NCI-H1436 (cell line): ENCODE measurements at regions not wholly inside any gene's neighbourhood (a gene's known extent, or its start where the extent isn't known, plus 50 kb on each side); places are given as distances from the start of the nearest gene placed in this dataset.
"Not testable (repeated sequence)": the region's sequence is repeated elsewhere in the genome, so short reads cannot be mapped to it uniquely, and the experiment has no call there.

Experiments used
- DNase-seq: peaks from one replicate; lab custom pipeline; 2025; lab: John Stamatoyannopoulos, UW

- DNase-seq: no peak
Observed at GRCh38 chr6:167547751-167548150, 222.9 kb downstream of the TTLL2 start.

DNA sequence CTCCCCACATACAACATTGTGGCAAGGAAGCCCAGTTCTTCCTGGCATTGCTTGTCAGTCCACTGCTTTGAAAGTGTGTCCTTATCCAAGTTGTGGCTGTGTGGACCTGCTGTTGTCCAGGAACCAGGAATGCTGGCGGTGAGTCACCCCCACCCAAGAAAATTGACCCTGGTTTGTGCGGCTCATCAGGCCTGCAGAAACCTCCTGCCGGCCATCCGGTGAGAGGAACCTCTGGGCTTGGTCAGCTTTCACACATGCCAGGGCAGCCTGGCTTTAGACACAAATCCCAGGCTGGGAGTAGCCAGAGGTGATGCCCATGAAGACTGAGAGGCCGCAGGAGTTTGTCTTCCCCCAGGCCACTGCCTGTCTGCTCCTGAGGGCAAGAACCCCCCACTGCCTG lies 223.6 kb downstream of the TTLL2 start:
- no peak for DNase-seq

DNA sequence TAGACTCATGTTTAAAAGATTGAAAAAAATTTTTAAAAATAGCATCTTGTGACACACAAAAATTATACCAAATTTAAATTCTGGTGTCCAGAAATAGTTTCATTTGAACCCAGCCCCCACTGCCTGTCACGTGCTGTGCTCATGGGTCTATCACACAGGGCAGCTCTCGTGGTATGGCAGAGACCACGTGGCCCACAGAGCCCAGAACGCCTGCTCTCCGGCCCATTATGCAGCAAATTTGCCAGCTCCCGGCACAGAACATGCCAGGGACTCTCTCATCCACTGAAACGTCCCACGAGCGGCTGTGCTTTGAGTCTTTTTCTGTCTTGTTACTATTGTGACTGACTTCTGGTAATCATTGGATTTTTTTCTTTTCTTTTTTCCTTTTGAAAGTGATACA lies 224.3 kb downstream of the TTLL2 start:
- no peak for DNase-seq

DNA sequence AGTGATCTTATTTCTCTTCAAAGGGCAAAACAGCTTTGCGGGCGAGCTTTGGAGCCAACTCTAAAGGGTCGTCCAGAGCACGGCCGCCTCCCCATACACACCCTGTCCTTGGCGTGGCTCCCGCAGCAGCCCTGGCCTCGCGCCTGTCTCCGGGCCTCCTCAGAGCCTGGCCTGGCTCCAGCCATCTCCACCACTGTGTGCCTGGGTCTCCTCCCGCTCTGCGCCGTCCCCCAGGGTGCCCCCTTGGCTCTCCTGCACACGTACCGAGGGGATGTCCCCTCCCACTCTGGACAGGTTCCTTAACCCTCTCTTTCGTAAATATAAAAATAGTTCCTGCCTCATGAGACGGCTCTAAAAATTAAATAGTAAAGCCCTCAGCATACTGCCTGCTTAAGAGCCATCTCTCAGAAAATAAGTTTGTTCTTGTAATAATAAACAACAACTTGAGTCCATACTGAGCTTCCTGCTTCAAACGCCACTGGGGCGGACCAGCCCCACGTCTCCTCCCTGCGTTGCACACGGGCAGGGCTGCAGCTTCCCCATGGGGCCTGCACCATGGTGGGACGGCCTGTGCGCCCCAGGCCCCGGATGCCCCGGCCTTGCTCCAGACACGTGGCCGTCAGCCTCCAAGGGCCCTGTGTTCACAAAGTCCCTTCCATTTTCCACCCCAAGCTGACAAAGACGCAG lies 226.2 kb downstream of the TTLL2 start:
- DNase-seq: no peak

GRCh38 chr6:167551628-167552257 lies 226.9 kb downstream of the TTLL2 start:
- DNase-seq: no peak

- no peak for DNase-seq
Observed at GRCh38 chr6:167552258-167552630, 227.4 kb downstream of the TTLL2 start.

DNA sequence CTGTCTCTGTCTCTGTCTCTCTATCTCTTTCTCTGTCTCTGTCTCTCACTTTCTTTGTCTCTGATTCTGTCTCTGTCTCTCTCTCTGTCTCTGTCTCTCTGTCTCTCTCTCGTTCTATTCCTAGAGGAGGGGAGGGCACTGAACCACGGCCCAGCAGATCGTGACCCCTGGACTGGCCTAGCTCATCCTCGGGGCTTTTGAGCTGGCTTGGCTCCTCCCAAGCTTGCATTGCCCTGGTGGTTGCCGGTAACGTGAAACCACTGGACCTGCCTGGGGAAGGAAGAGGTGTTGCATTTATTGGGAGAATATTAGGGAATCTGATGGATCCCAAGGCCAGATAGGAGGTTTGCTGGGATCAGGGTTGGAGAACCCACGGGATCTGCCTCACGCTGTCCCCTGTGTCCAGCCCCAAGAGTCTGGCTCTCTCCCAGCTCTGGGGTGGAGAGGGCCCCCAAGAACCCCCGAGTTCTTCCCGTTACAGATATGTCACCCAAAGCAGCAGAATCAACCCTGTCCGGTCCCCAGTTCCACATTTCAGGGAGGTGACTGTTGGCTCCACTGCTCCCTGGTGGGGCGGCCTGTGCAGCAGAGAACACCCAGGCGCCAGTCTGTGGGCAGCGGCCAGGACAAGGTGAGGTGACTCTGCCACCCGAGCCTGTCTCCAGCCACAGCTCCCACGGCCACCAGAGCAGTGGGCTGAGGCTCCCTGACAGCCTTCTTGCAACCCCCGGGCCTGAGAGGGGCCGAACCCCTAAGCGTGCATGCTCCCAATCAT lies 228.3 kb downstream of the TTLL2 start:
- DNase-seq: no peak

- no peak for DNase-seq
Observed at GRCh38 chr6:167553736-167554119, 228.8 kb downstream of the TTLL2 start.

DNA sequence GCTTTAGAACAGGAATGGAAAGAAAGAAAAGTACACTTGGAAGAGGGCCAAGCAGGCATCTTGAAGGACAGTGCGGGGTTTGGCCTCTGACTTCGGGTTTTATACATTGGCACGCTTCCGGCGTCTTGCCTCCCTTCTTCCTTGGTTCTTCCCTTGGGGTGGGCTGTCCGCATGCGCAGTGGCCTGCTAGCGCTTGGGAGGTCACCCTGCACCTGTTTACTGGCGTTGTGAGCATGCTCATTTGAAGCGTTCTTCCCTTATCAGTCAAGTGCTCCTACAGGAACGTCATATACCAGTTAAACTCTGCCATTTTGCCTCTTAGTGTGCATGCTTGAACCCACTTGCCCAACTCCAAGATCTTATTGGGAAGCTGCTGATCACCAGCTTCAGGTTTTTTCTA lies 230.0 kb downstream of the TTLL2 start:
- no peak for DNase-seq

DNA sequence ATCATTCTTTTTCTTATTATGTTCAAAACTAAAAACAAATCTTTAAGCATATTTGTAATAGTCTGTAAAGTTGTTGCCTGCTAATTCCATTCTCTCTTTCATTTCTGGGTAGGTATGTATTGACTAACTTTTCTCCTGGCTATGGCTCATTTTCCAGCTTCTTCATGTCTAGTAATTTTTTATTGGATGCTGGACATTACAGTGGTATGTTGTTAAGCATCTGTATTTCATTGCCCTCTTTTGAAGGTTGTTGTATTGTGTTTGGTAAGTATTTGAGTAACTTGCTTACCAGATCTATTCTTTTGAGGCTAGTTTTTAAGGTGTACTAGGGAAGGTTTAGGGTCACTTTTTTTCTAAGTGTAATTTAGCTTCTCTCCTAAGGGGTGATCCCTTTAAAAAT lies 230.9 kb downstream of the TTLL2 start:
- DNase-seq: no peak

- no peak for DNase-seq
Observed at GRCh38 chr6:167557675-167558074, 232.8 kb downstream of the TTLL2 start.

- DNase-seq: no peak
Observed at GRCh38 chr6:167558246-167559177, 233.6 kb downstream of the TTLL2 start.

GRCh38 chr6:167559675-167560479 lies 235.0 kb downstream of the TTLL2 start:
- DNase-seq: no peak

- DNase-seq: no peak
Observed at GRCh38 chr6:167560673-167561569, 236.0 kb downstream of the TTLL2 start.

DNA sequence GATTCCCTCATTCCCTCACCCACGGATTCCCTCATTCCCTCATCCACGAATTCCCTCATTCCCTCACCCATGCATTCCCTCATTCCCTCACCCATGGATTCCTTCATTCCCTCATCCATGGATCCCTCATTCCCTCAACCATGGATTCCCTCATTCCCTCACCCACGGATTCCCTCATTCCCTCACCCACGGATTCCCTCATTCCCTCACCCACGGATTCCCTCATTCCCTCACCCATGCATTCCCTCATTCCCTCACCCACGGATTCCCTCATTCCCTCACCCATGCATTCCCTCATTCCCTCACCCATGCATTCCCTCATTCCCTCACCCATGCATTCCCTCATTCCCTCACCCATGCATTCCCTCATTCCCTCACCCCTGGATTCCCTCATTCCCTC lies 238.0 kb downstream of the TTLL2 start:
- not testable (repeated sequence) for DNase-seq

GRCh38 chr6:167564416-167565250 lies 239.7 kb downstream of the TTLL2 start:
- DNase-seq: no peak

- no peak for DNase-seq
Observed at GRCh38 chr6:167565388-167565787, 240.5 kb downstream of the TTLL2 start.

DNA sequence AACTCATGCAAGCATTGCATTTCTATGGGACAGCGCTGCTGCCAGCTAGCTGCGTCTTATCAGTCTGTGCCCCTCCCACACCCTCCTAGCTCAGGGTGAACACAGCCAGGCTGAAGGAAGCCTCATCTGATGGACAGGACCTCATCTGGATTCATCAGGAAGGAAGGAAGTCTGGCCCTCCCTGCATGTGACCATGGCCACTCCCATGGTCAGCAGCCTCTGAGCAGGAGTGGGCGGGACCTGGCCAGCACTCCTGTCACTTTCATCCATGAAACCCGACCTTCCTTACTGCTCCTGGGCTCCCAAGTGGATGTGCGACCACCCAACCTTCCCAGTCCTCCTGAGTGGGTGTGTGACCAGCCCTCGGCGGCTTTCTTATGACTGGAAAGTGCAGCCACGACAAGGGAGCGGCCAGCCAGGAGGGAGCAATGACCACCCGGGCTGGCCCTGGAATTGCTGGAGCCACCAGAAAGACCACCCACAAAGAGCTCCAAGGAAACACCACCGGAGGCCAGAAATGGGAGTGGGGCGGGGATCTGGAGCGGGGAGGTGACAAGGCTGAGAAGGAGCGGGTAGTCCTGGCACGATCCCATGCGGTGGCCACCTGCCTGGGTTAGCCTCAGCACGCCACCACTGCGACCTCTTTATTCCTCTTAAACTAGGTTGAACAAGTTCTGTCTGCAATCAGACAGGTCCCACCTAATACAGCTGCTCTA lies 241.2 kb downstream of the TTLL2 start:
- DNase-seq: no peak

DNA sequence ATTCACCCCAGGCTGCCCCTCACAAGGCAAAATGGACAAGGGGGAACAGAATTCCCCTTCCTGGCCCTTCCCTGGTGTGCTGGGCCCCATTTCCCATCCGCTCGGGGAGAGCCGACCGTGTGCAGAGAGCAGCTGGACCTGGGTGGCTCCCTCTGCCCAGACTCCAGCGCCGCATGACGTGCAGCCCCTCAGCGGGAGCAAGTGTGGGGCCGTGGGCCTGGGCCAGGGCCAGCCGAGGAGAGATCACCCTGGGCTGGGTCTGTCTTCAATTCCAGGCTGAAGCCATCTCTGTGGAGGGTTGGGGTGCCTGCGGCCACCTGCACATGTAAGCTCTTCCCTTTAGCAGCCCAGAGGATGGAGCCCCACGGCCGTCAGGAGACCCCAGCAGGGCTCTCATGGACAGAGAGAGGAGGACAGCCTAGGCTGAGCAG lies 241.8 kb downstream of the TTLL2 start:
- no peak for DNase-seq
